DMS53 treated with DMSO at 0.1 percent for 48 hours (cell line): ENCODE measurements at regions not wholly inside any gene's neighbourhood (a gene's known extent, or its start where the extent isn't known, plus 50 kb on each side); places are given as distances from the start of the nearest gene placed in this dataset.

ENCODE experiments used
- DNase-seq: peaks from one replicate; lab custom pipeline; 2025; ENCODE audit not compliant: unreplicated experiment; lab: John Stamatoyannopoulos, UW

DNA sequence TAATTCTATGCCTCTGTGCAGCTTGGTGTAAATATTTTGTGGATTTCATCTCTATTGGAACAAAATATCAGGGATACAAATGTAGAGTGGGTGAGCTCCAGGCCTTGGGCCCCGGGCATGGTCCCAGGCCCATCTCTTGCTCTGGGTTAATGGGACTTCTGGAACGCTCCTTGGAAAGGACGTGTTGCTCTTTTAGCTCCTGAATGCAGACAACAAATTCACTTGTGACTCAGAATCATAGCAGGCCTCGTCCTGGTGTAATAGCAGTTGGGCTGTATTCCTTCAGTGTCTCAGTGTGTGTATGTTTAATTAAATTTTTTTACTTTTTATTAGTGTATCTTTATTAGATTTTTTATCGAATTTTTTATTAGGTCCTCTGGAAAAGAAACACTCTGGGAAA is 266.7 kb upstream of the C2CD4B start:
- no peak for DNase-seq

DNA sequence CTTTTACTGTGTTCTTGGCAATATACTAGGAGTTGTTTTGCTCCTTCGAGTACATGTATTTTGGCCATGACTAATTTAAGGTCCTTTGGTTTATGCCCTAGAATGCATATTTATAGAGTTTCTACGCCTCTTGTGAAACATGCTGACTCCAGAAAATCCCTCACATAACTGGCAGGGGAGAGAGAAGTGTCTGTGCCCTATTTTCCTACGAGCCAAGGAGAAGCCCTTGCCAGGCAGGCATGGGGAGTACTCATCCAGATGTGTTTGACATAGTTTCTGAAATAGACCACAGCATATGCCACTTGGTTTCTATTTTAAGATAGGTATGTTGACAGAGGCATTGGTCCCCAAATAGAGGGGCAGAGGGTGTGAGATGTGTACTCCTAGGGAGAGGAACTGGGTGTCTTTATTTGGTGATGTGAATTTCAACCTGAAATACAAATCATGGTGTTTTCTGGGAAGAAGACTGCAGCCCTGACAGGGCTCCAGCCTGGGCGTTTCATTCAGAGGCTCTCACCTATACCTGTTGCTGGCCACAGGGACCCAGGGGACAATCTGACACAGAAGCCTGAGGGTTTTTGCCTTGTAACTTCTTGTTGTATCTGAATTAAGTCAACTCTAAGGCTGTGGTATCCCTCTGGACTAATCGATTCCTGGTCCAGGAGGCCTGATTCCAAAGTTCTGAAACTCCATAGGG is 267.8 kb upstream of the C2CD4B start:
- DNase-seq, result no peak

DNA sequence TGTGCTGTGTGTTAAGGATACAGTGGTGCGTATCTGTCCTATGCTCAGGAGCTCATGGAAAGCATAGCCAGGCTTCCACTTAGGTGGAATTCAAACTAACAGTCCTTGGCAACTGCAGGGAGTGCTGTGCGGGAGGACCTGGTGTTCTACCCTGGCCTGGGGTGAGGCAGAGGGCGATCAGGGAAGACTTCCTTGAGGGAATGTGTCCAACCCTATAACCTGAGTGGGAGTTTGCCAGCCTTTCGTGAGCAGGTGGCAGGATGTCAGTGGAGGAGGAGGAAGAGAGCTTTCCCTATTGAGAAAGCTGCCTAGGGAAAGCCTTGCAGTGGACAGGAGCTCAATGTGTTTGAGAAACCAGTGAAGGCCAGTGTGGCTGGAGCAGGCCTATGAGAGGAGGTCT is 271.1 kb upstream of the C2CD4B start:
- no peak for DNase-seq

DNA sequence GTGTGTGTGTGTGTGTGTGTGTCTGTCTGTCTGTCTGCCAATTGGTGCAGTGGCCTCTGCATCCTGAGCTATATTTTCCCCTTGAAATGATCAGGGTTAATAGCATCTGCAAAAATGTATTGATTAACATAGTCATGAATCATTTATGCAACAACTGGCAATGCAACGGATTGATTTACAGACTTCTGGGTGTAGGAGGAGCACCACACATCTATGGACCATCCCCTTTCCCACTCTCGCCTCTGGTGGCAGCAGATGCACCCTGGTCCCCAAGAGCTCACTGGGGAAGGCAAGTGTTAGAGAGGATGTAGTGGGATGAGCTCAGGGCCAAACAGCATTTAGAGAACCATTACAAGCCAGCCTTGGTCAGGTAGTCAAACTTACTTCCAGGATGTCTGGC is 272.7 kb upstream of the C2CD4B start:
- DNase-seq, result no peak

DNA sequence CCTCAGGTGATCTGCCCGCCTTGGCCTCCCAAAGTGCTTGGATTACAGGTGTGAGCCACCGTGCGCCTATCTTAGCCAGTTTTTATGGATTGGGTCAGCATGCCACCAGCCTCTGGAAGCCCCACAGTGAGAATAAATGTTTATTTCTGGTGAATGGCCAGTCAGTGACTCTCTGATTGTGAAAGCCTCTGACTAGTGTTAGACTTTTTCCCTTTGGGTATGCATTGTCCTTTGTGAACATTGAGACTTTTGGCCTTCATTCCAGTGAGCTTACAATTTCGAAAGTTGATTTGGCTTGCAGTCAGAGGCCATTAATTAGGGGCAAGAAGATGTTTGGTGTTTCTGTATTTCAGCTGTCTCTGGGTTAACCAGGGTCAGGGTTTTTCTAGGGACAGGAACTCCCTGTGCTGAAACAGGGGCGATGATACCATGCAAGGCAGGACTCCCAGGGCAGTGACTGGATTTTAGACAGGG is 274.5 kb upstream of the C2CD4B start:
- no peak for DNase-seq

DNA sequence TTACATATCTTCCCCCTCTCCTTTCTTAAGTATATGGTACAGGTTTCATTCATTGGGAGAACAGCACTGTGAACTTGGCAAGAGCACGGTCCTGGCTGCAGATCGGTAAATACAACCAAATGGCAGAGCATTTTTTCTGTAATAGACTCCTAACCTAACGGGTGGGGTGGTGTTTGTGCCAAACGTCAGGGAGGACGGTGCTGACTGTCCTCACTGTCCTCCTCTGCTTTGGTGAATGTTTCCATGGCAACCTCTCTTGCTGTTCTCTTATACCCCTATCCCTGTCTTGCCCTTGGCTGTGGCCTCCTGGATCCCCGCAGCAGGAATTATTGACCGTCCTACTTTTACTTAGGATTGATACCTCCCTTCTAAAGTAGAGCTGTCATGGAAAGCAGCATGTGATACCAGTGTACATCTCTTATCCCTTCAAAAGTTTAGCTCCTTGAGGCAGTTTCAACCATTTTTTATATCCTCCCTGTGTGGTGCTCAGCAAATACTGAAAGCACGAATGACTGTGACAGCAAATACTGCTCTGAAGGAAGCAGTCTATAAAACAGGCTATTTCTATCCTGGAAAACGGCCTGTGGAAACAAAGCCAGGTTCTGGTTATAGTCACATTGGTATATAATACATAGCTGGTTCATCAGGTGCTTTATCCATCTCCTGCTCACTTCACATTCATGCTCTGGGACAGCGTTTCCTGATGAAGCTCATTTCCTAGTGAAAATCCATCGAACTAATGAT is 275.4 kb upstream of the C2CD4B start:
- no peak for DNase-seq

DNA sequence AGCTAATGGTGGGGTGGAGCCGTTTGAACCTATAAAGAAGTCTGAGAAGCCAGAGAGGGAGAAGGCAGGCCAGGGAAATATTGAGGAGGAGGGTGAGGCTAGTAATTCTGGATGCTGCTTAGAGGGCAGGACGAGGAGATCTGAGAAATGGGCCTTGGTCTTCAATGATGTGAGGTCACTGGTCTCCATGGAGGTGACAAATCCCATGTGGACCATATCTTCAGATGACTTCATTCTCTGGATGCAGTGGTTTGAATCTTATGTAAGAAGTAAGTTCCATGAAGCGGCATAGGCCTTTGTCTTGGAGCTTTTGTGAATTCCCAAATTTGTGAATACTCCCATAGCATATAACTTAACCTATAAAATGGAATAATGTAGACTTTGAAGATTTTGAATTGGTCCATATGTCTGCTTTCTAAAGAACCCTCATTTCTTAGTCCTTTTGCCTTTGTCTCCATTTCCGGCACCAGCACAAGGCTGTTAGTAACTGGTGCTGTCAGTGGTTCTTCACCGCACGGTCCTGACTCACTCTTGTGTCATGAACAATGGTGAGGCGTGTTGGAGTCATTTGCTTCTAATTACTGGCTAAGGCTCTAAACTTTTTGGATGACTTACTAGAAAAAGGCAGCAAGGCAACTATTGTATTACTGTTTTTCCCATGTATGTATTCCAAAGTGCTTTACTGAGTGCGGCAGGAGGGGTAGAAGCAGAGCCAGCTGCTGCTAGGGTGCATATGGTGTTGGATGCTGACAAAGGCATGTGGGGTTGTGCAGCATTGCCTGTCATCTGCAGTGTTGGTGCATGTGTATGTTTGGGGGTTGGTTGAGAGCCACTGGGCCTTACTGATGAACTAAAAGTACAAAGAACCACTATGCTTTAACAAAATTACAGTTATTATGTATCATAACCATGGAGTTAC is 279.3 kb upstream of the C2CD4B start:
- no peak for DNase-seq

DNA sequence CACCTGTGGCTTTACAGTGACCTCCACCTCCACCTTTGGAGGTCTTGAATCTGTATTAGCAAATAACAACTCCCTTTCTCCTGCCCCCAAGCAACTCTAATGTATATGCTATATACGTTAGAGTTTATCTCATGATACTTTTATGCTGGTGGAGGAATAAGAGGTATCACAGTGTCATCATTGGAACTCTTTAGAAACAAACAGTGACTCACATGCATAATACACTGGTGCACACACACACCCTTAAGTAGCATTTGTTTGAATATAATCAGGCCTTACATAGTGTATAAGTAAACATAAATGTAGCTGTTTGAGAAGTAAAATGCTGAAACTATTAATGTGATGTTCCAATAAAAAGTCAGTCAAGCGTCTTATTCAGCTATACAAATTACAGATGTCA is 280.2 kb upstream of the C2CD4B start:
- DNase-seq, result no peak

DNA sequence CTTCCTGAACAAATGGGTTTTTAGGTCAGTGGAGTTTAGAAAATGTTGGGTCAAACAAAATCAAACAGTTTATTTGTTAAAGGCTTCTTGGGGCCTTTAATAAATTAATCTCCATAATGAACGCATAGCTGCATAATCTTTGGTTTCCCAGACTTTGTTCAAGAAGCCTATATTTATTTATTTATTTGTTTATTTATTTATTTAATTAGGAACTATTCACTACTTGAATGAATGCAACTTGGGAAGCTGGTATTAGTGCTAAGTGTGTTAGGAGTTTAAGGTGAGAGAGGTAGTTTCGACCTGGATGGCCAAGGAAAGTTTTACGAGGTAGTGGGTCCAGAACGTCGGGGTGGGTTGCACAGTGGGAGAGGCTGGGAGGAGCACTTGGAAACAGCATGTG is 281.9 kb upstream of the C2CD4B start:
- DNase-seq, result no peak

DNA sequence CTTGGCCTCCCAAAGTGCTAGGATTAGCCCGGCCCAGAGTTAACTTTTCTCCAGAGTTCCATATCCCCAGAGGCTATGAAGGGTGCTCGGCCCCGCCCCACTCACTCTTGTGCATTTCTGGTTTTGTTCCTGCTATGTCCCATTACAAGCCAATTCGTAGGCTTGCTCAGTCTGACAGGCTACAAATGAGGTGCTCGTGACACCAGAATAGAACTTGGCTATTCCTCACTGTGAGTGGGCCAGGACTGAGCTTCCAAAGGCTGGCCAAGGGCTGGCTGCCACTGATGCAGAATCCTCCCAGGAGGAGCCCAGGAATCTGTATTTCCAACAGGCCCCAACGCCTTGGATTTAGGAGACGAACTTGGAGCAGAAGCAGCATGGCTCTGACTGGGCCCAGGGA is 282.7 kb upstream of the C2CD4B start:
- no peak for DNase-seq

DNA sequence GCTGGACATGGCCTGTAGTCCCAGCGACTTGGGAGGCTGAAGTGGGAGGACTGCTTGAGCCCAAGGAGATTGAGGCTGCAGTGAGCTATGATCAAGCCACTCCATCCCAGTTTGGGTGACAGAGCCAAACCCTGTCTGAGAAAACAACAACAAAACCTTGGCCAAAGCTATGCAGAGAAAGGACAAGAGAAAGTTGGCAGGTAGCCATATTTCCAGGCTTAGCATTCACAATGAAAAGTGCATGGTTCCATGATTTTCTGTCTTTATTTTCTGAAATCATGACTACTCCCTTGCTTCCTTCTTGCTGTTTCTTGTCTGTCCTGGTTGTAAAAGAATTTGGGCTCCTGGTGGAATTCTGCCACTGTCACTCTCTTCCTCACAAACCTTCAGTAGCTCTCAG is 284.6 kb upstream of the C2CD4B start:
- no peak for DNase-seq

DNA sequence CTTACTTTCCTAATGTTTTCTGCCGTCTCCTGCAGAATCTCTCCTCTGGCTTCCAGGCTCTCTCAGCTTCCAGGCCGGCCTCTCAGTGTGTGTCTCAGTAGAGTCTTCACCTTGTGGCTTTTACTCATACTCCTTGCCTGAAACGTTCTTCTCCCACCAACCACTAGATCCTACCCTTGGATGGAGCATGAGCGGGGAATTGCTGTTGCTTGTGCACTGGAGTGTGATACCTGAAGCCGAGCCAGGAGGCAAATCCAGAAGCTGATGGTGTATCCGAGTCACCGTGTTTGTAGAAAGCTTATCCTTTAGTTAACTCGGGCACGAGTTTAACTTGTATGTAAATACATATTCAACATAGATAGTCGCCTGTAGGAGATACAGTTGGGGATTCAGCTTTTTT is 285.0 kb upstream of the C2CD4B start:
- no peak for DNase-seq

DNA sequence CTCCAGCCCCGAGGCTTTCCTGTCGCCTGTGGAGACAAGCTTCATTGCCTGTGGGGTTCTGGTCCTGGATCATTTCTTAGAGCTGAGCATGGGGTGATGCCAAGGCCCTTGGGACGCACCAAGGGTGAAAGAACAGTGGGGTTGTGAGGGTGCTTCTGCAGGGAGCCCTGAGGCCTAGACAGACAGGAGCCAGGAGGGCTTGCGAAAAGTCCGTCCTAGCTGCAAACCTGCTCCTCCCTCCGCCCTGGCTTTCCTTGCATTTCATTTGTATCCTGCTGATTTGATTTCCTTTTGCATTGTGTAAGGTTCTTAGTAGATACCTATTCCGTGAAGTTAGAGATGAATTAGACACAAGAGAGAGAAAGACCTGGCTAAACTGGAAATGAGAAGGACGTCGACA is 286.9 kb upstream of the C2CD4B start:
- no peak for DNase-seq

DNA sequence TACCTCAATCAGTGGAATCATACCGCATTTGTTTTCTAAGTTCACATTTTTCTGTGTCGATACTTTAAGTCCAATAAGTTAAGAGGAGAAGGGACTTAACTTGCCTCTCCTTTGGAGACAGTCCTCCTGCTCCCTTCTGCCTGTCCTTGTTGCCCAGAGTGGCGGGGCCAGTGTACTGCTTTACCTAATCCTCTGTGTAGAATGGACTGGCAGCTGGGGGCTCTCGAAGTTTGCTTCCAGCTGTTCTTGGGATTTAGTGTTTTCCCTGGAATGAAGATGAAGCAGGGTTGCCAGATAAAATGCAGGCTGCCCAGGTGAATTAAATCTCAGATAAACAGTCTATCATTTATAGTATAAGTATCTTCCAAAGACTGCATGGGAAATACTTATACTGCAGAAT is 287.6 kb upstream of the C2CD4B start:
- no peak for DNase-seq

DNA sequence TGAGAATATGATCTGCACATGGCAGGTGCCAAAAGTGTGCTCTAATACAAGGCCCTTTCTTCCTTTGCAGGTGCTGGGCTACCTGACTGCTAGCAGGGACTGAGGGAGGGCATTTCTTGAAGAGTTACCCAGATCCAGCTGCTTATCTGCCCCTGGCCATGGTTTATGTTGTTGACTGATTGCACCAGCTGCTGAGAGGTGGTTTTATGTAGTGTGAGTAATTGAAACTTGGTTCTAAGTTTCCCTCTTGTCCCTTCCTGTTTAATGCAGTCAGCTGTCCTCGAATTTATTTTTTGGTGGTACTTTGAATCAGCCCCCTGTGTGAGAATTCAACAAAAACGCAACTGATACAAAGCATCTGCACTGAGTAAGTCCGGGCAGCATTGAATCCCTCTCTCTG is 288.3 kb upstream of the C2CD4B start:
- no peak for DNase-seq

DNA sequence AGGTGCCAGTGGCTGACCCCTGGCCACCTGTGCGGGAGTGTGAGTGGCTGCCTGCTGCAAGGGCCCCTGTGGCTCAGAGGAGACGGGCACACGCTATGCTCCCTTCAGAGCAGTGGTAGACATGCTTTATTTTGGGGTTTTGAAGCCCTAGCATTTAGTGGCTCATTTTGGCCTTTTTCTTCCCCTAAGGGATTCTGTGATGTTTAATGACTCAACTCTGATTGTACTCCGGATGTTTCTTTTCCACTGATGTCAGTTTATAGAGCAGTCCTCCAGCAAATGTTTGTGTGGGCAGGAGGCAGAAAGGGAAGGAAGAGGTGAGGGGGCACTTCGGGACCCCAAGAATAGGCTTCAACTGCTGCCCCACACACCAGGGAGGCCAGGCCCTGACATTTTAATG is 288.9 kb upstream of the C2CD4B start:
- DNase-seq, result no peak

DNA sequence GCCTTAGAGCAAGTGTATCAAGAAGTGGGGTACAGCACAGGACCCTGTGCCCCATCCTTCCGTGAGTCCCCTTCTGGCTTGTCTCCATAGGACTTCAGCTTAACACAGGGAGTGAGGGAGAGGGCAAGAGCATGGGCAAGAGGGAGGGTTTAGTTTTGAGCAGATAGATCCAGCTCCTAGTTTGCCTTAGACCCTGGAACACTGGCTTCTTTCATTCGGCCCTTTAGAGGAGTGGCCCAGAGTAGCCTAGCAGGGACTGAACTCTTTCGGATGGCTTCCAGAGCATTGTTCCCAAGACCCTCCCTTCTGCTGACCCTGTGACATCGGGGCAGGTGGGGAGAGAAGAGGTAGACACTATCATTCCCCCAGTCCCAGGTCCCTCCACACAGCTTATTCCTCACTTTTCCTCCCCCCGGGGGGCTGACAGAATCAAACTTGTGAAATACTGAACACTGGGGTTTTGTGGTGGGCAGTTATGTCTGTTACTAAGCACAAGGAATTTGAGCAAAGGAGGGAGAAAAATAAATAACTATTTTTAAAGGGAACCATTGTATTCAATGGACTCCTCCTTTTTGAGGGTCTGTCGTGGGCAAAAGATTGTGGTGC is 289.6 kb upstream of the C2CD4B start:
- DNase-seq, result no peak

DNA sequence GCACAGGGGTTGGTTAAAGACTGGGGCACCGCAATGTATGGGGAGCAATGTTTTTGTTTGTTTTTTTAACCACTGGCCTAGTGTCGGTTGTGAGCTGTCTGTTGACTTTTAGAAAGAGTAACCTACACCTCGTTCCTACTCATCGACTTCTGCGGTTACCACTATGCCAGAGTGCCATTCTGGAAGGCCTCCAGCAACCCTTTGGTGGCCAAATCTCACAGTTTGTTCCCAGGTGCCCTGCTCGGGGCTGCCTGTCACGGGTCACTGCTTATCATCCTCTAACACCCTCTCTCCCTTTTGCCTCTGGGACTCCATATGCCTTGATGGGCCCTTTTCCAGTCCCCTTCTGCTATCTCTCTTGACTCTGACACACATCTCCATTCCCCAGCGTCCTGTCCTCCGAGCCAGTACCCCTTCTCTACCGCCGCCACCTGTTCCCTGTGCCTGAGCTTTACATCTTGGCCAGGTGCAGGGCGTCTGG is 290.4 kb upstream of the C2CD4B start:
- DNase-seq, result no peak

DNA sequence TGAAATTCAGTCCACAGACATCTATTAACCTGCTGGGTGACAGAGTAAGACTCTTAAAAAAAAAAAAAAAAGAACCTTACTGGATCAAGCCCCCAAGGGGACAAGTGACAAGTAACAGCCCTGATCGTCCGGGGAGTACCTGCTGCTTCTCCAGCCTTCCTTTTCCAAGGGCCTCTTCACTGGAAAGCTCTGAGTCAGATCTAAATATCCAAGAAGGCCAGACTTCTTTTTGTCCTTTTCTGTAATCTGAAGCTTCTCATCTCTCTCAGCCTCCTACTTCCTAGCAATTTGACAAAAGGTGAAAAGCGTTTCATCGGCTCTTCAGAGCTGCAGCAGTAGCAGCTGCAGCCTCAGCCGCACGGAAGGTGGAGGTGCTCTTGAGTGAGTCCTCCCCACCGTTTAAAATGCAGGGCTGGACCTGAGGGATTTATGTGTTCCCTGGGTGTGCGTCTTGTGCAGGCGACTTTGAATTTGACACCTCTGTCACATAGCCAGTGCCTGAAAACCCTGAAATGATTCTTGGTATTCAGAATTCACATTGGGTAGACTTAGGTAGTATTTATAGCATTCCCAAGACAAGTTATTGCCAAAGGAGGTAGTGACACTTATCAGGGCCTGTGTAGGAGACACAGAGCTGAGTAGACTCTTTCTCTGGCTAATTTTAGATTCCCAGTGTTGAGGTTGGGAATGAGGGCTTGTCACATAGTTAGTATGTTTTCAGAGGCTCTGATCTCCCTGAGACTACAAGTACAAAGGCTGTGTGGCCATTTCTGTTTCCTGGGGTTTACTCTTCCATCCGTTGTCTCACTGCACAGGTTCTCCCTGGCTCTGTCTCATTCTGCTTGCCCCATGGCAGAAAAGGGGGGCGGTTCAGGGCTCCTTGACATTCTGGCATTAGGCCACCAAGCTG is 291.2 kb upstream of the C2CD4B start:
- DNase-seq, result no peak

DNA sequence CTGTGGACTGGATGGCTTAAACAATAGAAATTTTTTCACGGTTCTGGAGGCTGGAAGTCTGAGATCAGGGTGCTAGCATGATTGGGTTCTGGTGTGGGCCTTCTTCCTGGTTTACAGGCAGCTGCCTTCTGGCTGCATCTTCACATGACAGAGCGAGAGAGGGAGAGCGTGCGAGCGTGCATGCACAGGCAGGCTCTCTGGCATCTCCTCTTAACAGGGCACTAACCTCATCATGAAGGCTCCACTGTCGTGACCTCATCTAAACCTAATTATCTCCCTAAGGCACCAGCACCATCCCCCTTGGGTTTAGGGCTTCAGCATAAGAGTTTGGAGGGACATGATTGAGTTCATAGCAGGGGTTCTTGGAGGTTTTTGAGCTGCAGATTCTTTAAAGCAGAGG is 292.0 kb upstream of the C2CD4B start:
- no peak for DNase-seq
